Neural progenitor cell (in vitro differentiated cells): ENCODE measurements at regions not wholly inside any gene's neighbourhood (a gene's known extent, or its start where the extent isn't known, plus 50 kb on each side); places are given as distances from the start of the nearest gene placed in this dataset.

ENCODE experiments used
- DNase-seq: peaks from one replicate; pipeline ENCODE4 v3.0.0-alpha.2; 2016; ENCODE audit warnings: low spot score
- H2AFZ ChIP-seq: fragments of 200-600 bp; sonication (generic); replicated peaks from 2 replicates; pipeline ENCODE4 v1.6.1; 2016; ENCODE audit warnings: antibody characterized with exemption
- H3F3A ChIP-seq: fragments of 200-600 bp; sonication (generic); 2 replicates; pipeline ENCODE4 v1.6.1; 2016; ENCODE audit warnings: antibody characterized with exemption, low read depth
- H3K27ac ChIP-seq: fragments of 200-600 bp; sonication (generic); 2 replicates; pipeline ENCODE4 v1.5.1; 2016; ENCODE audit warnings: mild to moderate bottlenecking
- H3K27me3 ChIP-seq: fragments of 200-600 bp; sonication (generic); 2 replicates; pipeline ENCODE4 v1.6.1; 2016; ENCODE audit warnings: mild to moderate bottlenecking, moderate library complexity
- H3K36me3 ChIP-seq: fragments of 200-600 bp; sonication (generic); 2 replicates; pipeline ENCODE4 v1.5.1; 2016
- H3K4me1 ChIP-seq: fragments of 200-600 bp; sonication (generic); 2 replicates; pipeline ENCODE4 v1.6.1; 2016; ENCODE audit warnings: mixed run types
- H3K4me2 ChIP-seq: fragments of 200-600 bp; sonication (generic); 2 replicates; pipeline ENCODE4 v1.6.1; 2016
- H3K4me3 ChIP-seq: fragments of 200-600 bp; sonication (generic); 2 replicates; pipeline ENCODE4 v1.5.1; 2016
- H3K79me2 ChIP-seq: fragments of 200-600 bp; sonication (generic); 2 replicates; pipeline ENCODE4 v1.6.1; 2016; ENCODE audit warnings: low read depth
- H3K9ac ChIP-seq: fragments of 200-600 bp; sonication (generic); 2 replicates; pipeline ENCODE4 v1.6.1; 2016
- H3K9me3 ChIP-seq: fragments of 200-600 bp; sonication (generic); 2 replicates; pipeline ENCODE4 v1.5.1; 2016; ENCODE audit warnings: low read depth
- H4K20me1 ChIP-seq: fragments of 200-600 bp; sonication (generic); 2 replicates; pipeline ENCODE4 v1.6.1; 2016; ENCODE audit warnings: low read depth
- H3K27ac Mint-ChIP-seq: 3 replicates; pipeline ENCODE4 v1.8.0; 2021; ENCODE audit warnings: mixed read lengths
- H3K27me3 Mint-ChIP-seq: 2 replicates; pipeline ENCODE4 v1.8.0; 2022; ENCODE audit warnings: low read depth, mild to moderate bottlenecking, inconsistent platforms, moderate library complexity, mixed read lengths; ENCODE audit not compliant: insufficient read depth
- H3K36me3 Mint-ChIP-seq: 3 replicates; pipeline ENCODE4 v1.8.0; 2021; ENCODE audit warnings: mixed read lengths
- H3K4me1 Mint-ChIP-seq: 3 replicates; pipeline ENCODE4 v1.8.0; 2021; ENCODE audit warnings: mixed read lengths
- H3K4me3 Mint-ChIP-seq: 3 replicates; pipeline ENCODE4 v1.8.0; 2021; ENCODE audit warnings: mild to moderate bottlenecking, moderate library complexity, mixed read lengths
- H3K9me3 Mint-ChIP-seq: 3 replicates; pipeline ENCODE4 v1.8.0; 2020; ENCODE audit warnings: mixed read lengths
- EZH2 ChIP-seq: fragments of 200-600 bp; sonication (generic); IDR thresholded peaks from 2 replicates; pipeline ENCODE4 v1.6.1; 2017; ENCODE audit warnings: antibody characterized with exemption, mild to moderate bottlenecking, moderate library complexity
- EZH2phosphoT487 ChIP-seq: fragments of 200-600 bp; sonication (generic); IDR thresholded peaks from 2 replicates; pipeline ENCODE4 v1.6.1; 2017; ENCODE audit warnings: antibody characterized with exemption
- TF ChIP-seq, protein P1 (sequence below): fragments of 200-600 bp; sonication (generic); IDR thresholded peaks from 2 replicates; pipeline ENCODE4 v1.5.1; 2017; ENCODE audit warnings: antibody characterized with exemption, mild to moderate bottlenecking

DNA sequence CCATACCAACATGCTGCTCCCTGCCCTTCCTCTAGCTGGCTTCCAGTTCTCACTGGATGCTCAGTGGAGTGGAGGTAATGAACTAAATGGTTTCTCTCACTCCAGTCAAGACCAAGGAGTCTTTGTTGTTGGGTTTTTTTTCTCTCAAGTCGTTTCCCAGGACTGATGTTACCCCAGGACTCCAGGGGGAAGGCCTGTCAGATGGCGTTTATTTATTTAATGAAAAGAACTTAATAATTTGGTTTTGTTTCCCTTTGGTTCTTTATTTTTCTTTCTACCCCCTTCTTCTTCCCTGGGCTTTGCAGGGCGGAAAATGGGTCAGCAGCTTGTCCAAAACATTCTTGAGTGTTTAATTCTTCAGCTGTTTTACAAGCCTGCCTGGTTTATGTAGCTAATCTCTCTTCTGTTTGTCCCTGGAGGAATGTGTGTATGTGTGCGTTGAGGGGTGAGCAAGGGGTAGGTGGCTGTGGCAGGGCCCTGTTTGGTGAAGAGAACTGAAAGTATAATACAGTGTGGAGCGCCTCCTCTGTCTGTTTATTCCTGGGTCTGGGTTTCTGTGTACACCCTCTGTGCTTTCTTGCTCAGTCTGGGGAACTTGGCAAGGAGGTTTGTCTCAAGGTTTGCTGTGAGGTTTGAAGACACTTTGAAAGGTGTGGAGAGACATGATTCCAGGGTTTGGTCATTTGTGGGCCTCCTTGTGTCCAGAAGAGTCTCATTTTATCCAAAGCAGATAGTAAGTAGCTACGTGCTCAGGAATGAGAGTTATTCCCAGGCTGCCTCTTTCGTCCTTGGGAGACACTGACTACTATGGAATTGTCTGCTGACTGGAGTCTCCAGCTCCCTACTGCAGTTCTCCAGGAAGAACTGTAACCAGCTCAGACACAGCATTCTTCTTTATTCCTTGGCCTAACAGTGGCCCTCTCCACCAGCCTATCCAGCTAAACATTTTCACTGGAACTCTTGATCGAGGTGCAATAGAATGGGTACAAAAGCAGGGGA is 175.5 kb downstream of the ADAMTS15 start:
- H3K9me3 ChIP-seq: no peaks in the 10 kb centered on the region
- no peaks in the 10 kb centered on the region for H3K27me3 Mint-ChIP-seq
- H3K4me1 Mint-ChIP-seq: peaks cover 16% of the 10 kb centered on the region
- no peaks in the 10 kb centered on the region for H3K79me2 ChIP-seq
- H3K27ac Mint-ChIP-seq: no peak overlapping the region
- H3K9me3 Mint-ChIP-seq: no peaks in the 10 kb centered on the region
- peaks cover 9% of the 10 kb centered on the region for H3K4me1 ChIP-seq
- H3K4me2 ChIP-seq: no peak overlapping the region
- no peak overlapping the region for H2AFZ ChIP-seq
- H3K4me3 ChIP-seq: no peak overlapping the region
- H3K9ac ChIP-seq: no peak overlapping the region
- H4K20me1 ChIP-seq: no peaks in the 10 kb centered on the region
- no peaks in the 10 kb centered on the region for H3K36me3 Mint-ChIP-seq
- peak; percentile 29 for DNase-seq
- TF ChIP-seq, protein P1, sequence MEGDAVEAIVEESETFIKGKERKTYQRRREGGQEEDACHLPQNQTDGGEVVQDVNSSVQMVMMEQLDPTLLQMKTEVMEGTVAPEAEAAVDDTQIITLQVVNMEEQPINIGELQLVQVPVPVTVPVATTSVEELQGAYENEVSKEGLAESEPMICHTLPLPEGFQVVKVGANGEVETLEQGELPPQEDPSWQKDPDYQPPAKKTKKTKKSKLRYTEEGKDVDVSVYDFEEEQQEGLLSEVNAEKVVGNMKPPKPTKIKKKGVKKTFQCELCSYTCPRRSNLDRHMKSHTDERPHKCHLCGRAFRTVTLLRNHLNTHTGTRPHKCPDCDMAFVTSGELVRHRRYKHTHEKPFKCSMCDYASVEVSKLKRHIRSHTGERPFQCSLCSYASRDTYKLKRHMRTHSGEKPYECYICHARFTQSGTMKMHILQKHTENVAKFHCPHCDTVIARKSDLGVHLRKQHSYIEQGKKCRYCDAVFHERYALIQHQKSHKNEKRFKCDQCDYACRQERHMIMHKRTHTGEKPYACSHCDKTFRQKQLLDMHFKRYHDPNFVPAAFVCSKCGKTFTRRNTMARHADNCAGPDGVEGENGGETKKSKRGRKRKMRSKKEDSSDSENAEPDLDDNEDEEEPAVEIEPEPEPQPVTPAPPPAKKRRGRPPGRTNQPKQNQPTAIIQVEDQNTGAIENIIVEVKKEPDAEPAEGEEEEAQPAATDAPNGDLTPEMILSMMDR: no peak
- TF ChIP-seq EZH2phosphoT487 (no peak), EZH2 (no peak)
- no peak overlapping the region for H3K4me3 Mint-ChIP-seq
- H3F3A ChIP-seq: no peaks in the 10 kb centered on the region
- H3K27ac ChIP-seq: no peak overlapping the region
- H3K27me3 ChIP-seq: no peaks in the 10 kb centered on the region
- no peaks in the 10 kb centered on the region for H3K36me3 ChIP-seq

DNA sequence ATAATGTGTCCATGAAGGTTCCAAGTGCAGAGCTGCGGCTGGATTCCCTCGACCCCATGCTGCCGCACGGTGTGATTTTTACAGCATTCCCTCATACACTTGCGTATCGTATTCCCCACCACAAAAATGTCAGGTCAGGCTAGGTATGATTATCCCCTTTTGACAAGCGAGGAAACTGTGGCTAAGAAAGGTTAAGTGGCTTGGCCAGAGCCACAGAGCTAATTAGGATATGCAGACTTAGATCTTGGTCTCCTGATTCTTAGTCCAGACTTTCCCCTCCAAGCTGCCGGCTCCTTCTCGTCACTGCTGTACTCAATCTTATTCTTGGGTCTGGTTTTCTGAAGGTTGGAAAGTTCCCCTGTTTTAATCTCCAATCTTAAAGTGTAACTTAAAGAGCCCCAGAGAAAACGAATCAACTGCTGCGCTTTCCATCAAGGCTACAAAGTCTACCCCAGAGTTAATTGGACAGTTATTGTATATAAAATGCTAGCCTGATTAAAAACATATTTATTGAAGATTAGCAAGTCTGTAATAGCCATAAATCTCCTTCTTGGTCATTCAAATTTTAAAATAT is 176.6 kb downstream of the ADAMTS15 start:
- Histone ChIP-seq H2AFZ (no peak overlapping the region), H3K27ac (no peak overlapping the region), H3K4me1 (peaks cover 9% of the 10 kb centered on the region), H3K9ac (no peak overlapping the region), H3K9me3 (no peaks in the 10 kb centered on the region), H3K36me3 (no peaks in the 10 kb centered on the region), H3K4me2 (no peak overlapping the region), H3K4me3 (no peak overlapping the region), H3K27me3 (no peaks in the 10 kb centered on the region), H4K20me1 (no peaks in the 10 kb centered on the region), H3K79me2 (no peaks in the 10 kb centered on the region), H3F3A (no peaks in the 10 kb centered on the region)
- H3K9me3 Mint-ChIP-seq: no peaks in the 10 kb centered on the region
- H3K36me3 Mint-ChIP-seq: no peaks in the 10 kb centered on the region
- TF ChIP-seq EZH2phosphoT487 (no peak), EZH2 (no peak)
- TF ChIP-seq, protein P1: no peak
- H3K27ac Mint-ChIP-seq: no peak overlapping the region
- H3K4me3 Mint-ChIP-seq: no peak overlapping the region
- no peak for DNase-seq
- H3K4me1 Mint-ChIP-seq: peaks cover 16% of the 10 kb centered on the region
- H3K27me3 Mint-ChIP-seq: no peaks in the 10 kb centered on the region

DNA sequence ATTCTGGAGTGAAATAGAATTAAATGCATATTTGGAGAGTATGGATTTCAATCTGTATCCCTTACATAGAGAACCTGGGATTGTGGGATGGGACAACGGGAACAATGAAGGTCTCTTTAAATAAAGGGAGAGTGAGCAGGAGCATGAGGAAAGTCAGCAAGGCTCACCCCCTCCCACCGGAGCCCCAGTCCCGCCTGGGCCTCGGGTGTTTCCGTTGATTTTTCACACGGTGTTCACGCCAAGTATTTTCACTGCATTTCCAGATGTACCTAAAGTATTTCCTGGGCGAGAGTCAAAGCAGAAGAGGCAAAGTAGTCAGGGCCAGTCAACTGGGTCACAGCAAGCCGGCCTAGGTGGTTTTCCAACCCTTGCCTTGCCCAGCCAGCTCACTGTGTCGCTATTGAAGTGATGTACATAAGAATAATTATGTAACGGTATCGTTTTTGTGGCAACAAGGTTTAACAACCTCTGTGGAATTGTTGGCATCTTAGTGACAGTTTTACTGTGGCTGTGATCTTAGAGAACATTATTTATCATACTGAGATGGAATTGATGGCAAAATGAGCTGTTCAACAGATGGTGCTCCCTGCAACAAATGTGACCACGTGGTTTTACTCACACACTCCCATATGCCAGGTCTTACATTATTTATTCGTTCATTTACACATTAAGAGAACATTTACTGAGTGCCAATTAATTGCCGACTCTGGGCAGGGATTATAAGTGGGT is 177.3 kb downstream of the ADAMTS15 start:
- no peak overlapping the region for H3K4me3 ChIP-seq
- Mint-ChIP-seq H3K36me3 (no peaks in the 10 kb centered on the region), H3K27me3 (no peaks in the 10 kb centered on the region), H3K4me1 (peaks cover 16% of the 10 kb centered on the region), H3K9me3 (no peaks in the 10 kb centered on the region), H3K4me3 (no peak overlapping the region), H3K27ac (no peak overlapping the region)
- no peaks in the 10 kb centered on the region for H3K79me2 ChIP-seq
- H3K36me3 ChIP-seq: no peaks in the 10 kb centered on the region
- no peak overlapping the region for H2AFZ ChIP-seq
- H3K27ac ChIP-seq: no peak overlapping the region
- peaks cover 9% of the 10 kb centered on the region for H3K4me1 ChIP-seq
- no peaks in the 10 kb centered on the region for H3K27me3 ChIP-seq
- H3F3A ChIP-seq: no peaks in the 10 kb centered on the region
- DNase-seq: no peak
- TF ChIP-seq EZH2 (no peak), EZH2phosphoT487 (no peak)
- TF ChIP-seq, protein P1: no peak
- H3K4me2 ChIP-seq: no peak overlapping the region
- H3K9ac ChIP-seq: no peak overlapping the region
- H3K9me3 ChIP-seq: no peaks in the 10 kb centered on the region
- no peaks in the 10 kb centered on the region for H4K20me1 ChIP-seq
